ENCODE measurements at regions not wholly inside any gene's neighbourhood (a gene's known extent, or its start where the extent isn't known, plus 50 kb on each side); places are given as distances from the start of the nearest gene placed in this dataset.

- TF ChIP-seq L3MBTL2 (conservative IDR thresholded peaks at IDR 0.05) (no peak), HDGF (IDR thresholded peaks at IDR 0.05; ENCODE audit: borderline replicate concordance) (no peak), SUZ12 (IDR thresholded peaks at IDR 0.05) (no peak), ZNF384 (IDR thresholded peaks at IDR 0.05) (no peak), SP1 (IDR thresholded peaks at IDR 0.05) (no peak), FOXM1 (IDR thresholded peaks at IDR 0.05; ENCODE audit: borderline replicate concordance) (no peak)
These were observed 74.4 kb upstream of the TMEM108 start for GRCh38 chr3:132963786-132964185.
